Amniotic stem cell (primary cell): ENCODE measurements at regions not wholly inside any gene's neighbourhood (a gene's known extent, or its start where the extent isn't known, plus 50 kb on each side); places are given as distances from the start of the nearest gene placed in this dataset.
"Not testable (repeated sequence)": the region's sequence is repeated elsewhere in the genome, so short reads cannot be mapped to it uniquely, and the experiment has no call there.

Experiments
- DNase-seq: peaks from one replicate; lab custom pipeline; 2025; lab: John Stamatoyannopoulos, UW

DNA sequence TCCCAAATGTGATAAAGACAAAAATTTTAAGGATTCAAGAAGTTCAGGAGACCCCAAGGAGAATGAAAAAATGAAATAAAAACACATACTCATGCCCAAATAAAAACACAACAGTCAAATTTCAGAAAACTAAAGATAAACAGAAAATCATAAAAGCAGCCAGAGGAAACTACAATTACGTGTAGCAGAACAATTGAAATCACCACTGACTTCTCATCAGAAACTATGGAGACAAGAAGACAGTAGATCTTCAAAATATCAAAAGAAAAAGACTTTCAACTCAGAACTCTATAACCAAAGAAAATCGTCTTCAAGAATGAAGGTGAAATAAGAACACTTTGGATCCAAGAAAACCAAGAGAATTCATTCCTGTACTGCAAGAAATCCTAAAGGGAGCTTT is 54.9 kb downstream of the DIO3 start:
- DNase-seq, result no peak

DNA sequence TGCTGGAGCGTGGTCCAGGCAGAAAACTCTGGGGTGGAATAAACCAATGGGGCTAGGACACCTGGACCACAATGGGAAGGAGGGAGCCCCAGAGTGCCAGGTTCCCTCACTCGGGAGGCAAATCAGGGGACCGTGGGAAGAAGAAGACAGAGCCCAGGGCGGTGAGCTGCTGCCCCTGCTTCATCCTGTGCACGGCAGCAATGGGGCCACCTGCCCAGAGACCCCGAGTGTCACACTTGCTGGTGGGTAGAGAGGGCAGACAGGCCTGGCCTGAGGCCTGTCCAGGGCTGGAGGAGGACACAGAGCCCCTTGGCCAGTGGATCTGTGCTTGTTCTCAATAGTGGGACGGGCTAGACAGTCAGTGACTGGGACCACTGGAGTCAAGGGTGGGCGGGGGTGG is 58.2 kb downstream of the DIO3 start:
- no peak for DNase-seq

DNA sequence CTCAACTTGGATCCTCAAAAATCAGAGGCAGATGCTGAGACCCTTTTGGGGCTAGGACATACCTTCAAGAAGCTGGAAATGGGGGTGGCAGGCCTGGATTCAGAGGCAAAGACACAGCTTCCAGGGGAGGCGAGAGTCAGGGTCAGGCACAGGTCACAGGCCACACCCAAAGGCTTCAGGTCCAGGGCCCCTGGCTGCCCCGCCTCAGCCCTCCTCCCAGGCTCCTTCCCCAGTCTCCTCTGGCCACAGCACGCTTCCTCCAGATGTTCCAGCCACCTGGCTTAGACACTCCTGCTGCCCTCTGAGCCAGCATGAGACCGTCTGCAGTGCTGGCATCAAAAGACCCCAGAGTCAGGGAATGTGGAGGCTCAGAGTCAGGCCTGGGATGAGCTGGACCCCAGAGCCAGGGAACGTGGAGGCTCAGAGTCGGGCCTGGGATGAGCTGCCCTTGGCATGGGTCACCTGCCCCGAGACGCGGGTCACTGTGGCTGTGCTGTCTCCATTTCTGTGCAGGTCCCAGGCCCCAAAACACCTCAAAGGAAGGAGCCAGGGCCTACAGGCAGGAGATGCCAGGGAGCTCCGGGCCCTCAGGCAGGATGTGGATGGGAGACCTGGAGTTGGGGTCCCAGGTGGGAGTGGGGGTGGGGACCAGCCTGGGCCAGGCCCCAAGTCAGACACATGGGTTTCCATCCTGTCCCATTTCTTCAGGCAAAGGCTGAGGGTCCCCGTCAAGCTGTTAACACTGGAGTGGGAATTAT is 58.9 kb downstream of the DIO3 start:
- no peak for DNase-seq

DNA sequence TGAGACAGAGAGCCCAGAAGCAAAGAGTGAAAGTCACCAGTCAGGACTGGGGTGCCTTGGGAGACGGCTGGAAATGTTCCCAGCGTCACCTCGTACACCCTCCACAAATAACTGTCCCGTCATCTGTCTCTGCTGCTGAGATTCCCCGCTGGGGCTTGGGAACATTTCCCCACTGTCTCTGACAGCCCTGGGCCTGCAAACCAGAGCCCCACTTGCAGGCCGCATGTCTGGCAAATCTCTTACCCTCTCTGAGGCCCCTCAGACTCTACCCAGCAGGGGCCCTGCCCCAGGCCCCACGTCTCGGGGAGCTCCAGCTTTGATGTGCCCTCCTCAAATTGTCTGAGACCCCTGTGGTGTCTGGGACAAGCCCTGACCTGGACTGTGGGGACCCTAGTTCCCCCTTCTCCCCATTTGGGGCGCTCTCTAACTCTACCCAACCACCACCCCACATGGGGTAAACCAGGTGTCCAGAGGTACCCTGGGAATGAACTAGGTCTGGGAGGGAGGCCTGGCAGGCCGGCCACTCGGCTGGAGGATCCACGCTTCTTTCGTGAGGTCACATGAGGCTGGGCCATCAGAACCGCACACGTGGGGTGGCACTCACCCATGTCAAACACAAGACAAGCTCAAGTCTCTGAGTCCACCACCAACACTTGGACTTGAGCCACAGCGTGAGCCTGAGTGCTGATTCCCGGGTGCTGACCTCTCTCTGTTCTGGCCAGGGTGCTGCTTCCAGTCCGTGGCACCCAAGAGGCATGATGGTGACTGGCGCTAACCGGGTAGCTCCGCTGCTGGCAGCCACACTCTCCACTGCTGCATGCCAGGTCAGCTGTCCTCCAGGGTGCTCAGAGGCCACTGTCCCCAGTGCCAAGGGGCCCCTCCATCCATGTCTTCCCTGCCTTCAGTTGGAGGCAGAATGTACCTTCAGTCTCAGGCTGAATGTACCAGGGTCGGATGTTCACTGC is 59.8 kb downstream of the DIO3 start:
- no peak for DNase-seq

DNA sequence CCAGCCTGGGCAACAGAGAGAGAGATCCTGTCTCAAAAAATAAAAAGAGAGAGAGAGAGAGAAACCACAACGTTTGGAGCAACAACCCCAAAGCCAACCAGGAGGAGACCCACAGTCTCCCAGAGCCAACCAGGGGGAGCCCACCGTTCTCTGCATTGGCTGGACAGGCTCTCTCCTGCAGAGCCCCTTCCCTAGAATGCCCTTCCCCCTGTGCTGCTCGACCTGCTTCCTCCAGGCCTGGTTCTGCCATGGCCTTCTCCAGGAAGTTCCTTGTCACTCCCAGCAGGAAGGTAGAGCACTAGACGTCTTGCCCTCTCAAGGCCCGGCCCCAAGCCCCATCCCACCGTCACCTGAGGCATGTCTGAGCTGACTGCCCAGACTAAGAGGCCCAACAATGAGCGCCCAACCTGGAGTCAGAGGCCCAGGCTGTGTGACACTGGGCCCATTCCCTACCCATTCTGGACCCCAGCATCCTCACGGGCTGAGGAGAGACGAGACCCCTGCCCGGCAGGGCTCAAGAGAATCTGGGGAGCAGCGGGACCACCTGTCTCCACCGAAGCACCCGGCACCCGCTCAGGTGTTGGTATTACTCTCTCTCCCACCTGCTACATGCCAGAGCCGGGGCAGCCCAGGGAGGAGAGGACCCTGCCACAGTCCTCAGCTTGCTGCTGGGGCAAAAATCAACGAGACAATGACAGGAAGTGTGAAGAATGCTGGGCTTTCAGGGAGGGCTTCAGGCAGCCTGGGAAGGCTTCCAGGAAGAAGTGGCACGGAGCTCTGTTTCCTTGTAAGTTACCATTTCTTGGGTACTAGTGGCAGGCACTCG is 61.2 kb downstream of the DIO3 start:
- no peak for DNase-seq

DNA sequence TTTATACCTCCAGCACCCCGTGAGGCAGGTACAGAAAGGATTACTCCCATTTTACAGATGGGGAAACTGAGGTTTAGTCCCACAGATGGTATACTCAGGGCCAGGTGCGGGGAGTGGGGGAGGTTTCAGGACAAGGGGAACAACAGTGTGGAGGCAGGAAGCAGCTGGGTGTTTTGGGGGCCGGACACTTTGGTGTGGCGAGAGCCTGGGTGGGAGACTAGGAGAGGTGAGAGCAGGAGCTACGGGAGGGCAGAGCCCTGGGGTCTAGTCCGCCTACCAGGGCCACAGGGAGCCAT is 61.7 kb downstream of the DIO3 start:
- no peak for DNase-seq

DNA sequence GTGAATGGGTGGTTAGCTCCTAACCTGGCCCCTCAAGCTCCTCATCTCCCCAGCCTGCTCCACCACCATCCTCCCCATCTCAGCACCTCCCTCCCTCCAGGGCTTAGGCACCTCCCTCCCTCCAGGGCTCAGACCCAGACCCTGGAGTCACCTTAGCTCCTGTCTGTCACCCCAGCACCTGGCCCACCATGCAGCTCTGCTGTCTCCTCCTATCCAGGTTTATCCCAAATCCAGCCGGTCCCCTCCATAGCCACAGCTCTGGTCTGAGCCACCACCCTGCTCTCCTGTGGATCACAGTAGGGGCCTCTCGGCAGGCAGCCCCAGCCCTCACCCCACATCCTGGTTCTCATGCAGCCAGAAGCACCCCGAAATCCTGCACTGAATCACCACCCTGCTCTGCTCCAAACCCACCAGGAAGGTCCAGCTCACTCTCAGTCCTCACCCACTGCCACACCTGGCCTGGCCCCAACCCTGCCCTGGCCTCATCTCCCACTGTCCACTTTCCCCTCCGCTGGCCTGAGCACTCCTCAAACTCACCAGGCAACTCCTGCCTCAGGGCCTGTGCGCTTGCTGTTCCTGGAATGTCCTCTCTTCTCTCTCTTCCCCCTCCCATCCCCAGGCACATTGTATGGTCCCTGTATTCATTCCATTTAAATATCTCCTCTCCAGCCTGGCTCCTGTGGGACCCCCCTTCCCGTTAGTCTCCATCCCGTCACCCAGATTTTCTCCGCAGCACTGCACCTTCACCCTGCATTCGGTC is 62.6 kb downstream of the DIO3 start:
- DNase-seq, result no peak

DNA sequence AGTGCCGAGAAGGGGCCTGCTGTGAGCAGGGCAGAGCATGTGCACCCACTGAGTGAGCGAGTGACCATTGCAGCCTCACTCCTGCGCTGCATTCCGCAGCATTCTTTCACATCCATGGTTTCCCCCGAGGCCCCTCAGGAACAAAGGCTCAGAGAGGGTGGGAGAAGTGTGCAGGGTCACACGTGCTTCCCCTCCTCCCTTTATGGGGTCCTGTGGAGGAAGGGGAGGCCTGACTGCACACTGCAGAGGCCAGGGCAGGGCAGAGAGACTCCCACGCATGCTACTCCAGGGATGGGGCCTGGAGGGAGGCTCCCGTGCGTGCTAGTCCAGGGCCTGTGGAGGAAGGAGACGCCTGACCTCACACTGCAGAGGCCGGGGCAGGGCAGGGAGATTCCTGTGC is 63.2 kb downstream of the DIO3 start:
- no peak for DNase-seq

DNA sequence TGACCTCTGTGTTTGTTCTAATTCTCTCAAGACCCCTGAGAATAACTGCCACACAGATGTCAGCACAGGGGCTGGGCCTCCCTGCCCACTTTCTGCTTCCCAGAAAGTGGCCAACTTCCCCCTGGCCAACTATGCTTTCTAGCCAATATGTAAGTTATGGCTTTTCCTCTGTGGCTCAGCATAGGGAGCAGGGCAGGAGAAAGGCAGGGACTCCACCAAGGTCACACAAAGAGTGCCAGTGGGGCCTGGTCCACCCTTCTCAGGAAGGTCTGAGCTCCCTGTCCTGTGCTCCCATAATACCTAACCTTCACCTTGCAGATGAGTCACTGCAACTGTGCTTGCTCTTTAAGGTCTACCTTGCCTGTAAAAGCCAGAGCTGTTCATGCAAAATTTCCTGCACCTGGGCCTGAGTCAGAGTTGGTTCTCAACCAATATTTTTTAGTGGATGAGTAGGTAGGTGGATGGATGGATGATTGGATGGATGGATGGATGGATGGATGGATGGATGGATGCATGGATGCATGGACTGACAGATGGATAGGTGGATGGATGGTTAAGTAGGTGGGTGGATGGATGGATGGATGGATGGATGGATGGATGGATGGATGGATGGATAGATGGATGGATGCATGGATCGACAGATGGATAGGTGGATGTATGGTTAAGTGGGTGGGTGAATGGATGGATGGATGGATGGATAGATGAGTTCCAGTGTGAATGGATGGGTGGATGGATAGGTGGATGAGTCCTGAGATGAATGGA is 64.2 kb downstream of the DIO3 start:
- DNase-seq, result no peak

DNA sequence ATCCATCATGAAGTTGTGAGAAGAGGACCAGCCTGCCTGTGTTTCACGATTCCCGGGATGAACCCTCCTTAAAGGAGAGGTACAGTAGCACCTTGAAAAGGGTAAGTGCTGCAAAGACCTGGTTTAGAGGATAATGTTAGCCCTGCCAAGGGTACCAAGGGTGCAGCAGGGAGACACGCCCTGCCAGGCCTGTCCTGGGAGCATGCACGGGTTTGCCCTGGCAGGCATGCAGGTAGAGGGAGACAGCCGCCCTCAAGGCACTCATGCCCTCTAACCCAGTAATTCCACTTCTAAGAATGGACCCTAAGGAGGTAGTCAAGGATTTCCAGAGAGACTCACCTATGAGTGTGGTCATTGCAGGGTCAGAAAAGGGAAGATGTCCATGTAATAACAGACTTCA is 65.0 kb downstream of the DIO3 start:
- DNase-seq, result no peak

DNA sequence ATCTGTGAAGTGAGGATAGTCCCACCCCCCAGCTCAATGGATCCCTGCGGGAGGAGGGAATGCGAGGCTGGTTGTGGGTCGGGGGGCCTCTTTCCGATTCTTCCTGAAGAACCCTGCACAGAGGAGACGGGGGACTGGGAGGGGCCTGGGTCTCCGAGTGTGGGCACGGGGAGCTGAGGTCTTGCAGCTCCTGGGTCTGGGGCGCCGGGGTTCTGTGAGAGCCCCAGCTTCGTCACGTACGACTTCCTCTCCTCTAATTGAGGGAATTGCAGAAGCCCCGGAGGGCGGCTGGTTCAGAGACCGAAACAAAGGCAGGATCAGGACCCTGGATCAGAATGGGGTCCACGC is 66.6 kb downstream of the DIO3 start:
- DNase-seq, result no peak

DNA sequence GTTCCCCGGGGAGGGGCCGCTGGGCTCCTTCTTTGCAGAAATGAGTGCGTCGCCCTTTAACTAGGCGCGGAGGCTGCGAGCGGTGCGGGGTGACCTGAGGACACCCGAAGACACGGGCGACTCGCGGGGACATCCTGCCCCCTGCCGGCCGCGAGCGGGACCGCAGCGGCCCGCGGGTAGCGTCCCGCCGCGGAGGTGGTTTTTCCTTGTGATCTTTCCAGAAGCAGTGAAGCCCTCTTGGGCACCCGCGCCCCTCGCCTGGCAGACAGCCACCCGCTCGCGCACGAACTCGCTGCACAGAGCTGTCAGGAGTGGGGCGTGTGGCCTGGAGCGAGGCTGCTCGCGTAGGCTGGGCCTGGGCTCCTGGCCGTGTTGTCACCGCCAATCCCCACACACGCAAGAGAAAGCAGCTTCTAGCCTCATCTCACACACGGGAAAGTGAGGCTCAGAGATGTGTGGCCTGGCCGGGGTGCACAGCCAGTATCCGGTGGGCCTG is 67.2 kb downstream of the DIO3 start:
- peak; percentile 23 for DNase-seq

DNA sequence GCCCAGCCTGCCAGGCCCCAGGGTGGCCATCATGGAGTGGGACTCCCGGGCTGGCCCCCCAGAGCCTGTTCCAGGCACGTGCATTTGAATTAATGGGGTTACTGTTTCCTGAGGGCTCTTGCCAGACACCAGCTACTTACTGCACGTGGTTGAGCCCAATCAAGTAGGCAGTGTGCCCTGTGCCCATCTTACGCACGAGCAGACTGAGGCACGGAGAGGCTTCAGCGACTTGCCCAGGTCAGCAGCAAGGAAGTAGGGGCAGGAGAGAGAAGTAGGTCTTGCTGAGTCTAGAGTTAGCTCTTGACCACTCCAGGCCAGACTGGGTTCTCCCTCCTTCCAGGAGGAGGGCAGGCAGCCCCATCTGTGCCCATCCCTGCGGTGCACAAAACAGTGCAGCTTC is 67.7 kb downstream of the DIO3 start:
- DNase-seq, result no peak

DNA sequence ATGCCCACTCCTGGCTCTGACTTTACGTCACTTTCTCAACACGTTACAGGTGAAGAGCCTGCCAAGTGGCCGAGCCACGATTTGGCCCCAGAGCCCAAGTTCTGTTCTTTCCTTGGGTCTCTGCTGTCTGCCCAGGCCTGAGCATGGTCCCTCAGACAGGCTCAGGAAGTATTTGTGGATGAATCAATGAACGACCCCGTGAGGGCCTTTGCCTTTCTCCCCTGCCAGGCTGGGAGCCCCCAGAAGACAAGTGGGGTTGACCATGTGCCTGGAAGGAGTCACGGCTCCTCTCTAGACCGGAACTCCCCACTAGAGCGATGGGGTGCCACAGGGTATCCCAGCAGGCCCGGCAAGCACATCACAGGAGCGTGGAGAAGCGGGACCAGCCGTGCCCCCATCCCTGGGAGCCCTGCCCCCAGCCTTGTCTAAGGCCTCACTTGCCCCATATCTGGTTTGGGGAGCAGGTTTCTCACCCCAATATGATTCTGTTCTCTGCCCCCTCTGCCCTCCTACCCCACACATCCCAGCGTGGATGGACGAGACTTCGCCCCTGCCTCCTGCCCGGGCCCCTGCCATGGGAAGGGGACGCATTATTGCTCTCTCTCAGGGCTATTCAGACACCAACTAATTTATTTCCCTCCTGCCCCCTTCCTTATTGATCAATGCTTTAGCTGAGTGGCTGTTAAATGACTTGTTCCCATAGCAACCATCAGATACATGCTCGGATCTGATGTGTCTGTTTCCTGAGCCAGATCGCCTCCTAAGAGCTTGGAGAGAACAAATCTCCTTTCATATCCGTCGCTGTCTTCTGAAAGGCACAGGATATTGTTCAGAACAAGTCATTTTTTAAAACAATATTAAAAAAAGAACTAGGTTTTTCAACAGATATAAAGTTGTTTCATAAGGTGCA is 69.0 kb downstream of the DIO3 start:
- no peak for DNase-seq

DNA sequence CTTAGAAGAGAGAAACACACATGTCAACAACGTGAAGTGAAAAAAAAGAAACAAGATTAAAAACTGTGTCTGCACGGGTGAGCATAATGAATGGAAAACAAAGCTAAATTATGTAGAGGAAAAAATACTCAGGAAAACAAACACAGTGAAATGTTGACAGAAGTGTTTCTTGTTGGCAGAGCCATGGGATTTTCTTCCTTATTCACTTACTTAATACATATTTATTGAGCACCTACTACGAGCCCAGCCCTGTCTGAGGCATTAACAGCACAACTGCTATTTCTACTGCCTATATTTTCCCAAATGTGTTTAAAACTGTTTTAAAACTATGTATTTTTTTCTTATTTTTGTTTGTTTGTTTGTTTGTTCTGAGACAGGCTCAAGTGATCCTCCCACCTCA is 69.9 kb downstream of the DIO3 start:
- DNase-seq, result no peak

DNA sequence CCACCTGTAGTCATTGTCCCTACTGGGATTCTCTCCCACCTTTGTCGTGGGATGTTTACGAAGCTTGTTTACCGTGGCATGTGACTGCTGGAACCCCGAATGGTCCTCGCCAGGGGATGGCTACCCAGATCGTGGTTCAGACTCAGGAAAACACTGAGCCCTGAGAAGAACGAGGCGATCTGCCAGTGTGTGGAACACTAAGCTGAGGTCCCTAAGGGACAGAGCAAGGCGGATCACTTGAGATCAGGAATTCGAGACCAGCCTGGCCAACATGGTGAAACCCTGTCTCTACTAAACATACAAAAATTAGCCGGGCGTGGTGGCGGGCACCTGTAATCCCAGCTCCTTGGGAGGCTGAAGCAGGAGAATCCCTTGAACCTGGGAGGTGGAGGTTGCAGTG is 70.7 kb downstream of the DIO3 start:
- not testable (repeated sequence) for DNase-seq

DNA sequence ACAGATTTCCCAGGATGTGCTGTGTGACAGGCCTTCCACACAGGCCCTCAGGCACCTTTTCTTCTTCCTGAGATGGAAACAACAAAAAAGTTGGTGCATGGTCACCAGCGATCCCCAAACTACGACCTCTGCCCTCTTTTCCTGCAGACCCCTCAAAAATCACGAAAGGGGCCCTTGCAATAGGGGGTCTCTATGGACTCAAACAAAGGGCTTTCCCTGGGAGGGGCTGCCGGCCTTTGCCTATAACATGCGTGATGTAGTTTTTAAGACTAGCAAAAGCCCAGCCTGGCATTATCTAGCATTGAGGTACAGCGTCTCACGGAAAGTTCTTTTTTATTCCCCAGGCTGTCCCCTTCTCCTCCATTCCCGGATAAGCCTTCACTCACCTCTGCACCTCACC is 71.2 kb downstream of the DIO3 start:
- no peak for DNase-seq

DNA sequence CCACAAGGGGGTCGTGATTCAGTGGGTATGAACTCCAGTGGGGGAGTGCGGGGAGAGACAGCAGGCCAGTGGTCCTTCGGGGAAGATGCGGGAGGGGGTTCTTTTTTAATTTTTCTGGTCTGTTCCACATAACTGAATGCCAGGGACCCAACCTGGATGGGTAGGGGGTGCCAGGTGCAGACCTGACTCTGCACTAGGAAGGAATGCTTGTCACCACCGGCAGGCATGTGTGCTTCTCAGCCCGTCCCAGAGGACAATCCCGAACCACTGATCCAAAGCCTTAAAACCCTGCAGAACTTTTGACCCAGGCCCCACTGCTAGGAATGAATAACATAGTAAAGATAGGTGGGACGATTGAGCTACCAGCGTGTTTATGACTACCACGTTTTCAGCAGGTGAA is 72.0 kb downstream of the DIO3 start:
- DNase-seq, result no peak

DNA sequence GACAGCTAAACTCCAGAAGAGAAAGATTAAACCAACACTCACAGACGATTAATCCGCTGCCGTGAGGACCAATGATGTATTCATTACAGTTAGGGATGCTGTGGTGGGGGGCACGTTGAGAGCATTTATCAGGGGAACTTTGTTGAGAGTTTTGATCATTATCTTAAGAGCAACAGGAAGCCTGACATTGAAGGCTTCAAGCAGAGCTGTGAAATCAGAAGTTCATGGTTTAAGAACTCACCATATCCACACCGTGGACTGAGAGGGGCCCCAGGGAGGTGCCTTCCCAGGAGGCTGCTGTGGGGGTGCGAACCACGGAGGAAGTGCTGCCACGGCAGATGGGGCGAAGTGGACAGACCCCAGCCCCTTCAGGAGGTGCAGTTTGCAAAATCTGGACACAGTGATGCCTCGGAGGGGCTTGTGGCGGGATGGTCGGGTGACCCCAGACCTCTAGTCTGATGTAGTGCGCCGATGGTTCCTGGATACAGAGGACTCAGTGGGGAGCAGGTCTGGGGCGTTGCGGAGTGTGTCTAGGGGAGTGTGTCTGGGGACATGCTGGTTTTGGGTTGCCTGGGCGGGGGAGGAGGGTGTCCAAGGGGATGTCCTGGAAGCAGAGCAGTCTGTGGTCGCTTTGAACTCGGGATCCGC is 73.0 kb downstream of the DIO3 start:
- no peak for DNase-seq
